WERI-Rb-1 (cell line): ENCODE measurements at regions not wholly inside any gene's neighbourhood (a gene's known extent, or its start where the extent isn't known, plus 50 kb on each side); places are given as distances from the start of the nearest gene placed in this dataset.

ENCODE experiments used
- DNase-seq: peaks from one replicate; pipeline ENCODE4 v3.0.0-alpha.2; 2020
- H3K27ac ChIP-seq: fragments of 250-450 bp; sonication (Bioruptor Pico); 2 replicates; pipeline ENCODE4 v1.5.1; 2020; ENCODE audit warnings: mild to moderate bottlenecking, moderate library complexity
- H3K27me3 ChIP-seq: fragments of 250-450 bp; sonication (Bioruptor Pico); 2 replicates; pipeline ENCODE4 v1.5.1; 2021; ENCODE audit warnings: mild to moderate bottlenecking, low read depth, moderate library complexity; ENCODE audit not compliant: insufficient read depth, severe bottlenecking
- H3K36me3 ChIP-seq: fragments of 250-450 bp; sonication (Bioruptor Pico); 2 replicates; pipeline ENCODE4 v1.5.1; 2020; ENCODE audit warnings: mild to moderate bottlenecking, moderate library complexity
- H3K4me3 ChIP-seq: 2 replicates; pipeline ENCODE4 v1.5.1; 2011; ENCODE audit warnings: low read depth, mild to moderate bottlenecking, control low read depth, low read length
- H3K9me3 ChIP-seq: fragments of 250-450 bp; sonication (Bioruptor Pico); 2 replicates; pipeline ENCODE4 v1.5.1; 2021; ENCODE audit warnings: mild to moderate bottlenecking, moderate library complexity; ENCODE audit not compliant: severe bottlenecking
- CTCF ChIP-seq: IDR thresholded peaks from 2 replicates; pipeline ENCODE4 v1.5.1; 2011; ENCODE audit warnings: low read depth, mild to moderate bottlenecking, control low read depth, inconsistent platforms, low read length

DNA sequence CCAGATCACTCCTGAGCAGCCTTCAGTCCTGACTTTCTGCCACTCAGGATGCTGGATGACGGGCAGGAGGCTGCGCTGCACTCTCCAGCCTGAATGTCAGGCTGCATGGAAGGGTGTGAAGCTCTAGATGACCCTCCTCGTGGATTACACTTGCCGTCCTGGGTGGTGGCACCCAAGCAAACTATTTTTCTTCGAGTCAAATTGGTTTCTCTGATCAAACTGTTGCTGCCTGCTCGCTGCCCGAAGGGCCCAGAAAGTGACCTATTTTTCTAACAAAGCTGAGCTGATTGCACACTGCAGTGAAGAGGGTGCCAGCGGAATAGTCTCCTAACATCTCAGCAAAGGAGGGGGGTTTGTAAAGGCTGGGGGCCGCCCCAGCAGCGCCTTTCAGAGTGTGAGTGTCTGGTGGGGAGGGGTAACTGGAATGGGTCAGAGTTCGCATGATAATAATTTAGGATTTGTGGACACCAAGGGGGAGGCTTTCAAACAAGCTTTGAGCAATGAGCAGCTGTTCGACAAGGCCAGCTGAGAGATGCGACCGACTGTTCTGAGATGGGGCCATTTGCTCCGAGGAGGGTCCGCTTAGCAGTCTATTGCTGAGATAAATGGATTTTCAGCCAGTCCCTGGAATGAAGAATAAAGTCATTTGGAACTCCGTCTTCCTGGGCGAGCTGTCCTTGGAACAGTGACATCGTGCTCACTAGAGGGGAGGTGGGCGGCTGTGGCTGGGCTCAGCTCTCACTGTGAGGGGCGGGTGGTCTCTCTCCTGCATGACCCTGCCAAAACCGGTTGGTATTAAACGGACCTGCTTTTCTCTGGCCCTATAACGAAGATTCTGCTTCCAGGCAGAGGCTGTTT, 537.6 kb downstream of the BRD1 start:
- H3K36me3 ChIP-seq: no peaks in the 10 kb centered on the region
- peaks cover 11% of the 10 kb centered on the region for H3K9me3 ChIP-seq
- TF ChIP-seq CTCF: no peak
- no peak overlapping the region; the same call in 1 of the 2 replicates for H3K27ac ChIP-seq
- no peaks in the 10 kb centered on the region for H3K27me3 ChIP-seq
- no peak overlapping the region for H3K4me3 ChIP-seq
- DNase-seq: no peak

DNA sequence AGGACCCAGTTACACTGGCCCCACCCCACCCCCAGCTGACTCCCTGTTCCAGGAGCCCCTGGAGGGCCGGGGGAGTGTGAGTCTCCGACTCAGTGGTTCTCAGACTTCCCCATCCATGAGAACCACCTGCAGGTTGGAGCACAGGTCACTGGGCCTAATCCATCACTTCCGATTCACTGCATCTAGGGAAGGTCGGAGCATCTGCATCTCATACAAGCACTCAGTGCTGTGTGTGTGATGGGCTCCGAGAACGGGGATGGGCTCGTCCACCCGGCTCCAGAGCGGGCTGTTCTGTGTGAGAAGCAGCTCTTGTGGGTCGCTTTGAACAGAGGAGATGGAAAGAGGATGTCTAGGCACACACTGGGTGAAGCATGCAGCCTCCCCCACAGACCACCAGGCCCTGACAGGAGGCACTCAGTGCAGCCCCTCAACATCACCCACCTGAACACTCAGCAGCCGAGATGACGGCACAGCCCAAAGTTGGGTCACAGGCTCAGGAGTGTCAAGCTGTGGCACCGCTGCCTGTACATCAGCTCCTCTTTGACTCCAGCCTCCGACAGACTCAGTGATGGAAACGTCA, 541.4 kb downstream of the BRD1 start:
- Histone ChIP-seq H3K4me3 (no peak overlapping the region), H3K36me3 (no peaks in the 10 kb centered on the region), H3K27ac (no peak overlapping the region), H3K9me3 (no peaks in the 10 kb centered on the region), H3K27me3 (no peaks in the 10 kb centered on the region)
- DNase-seq: no peak
- no peak for TF ChIP-seq CTCF

GRCh38 chr22:49284931-49285330, 542.7 kb downstream of the BRD1 start:
- no peaks in the 10 kb centered on the region for H3K27me3 ChIP-seq
- H3K36me3 ChIP-seq: no peaks in the 10 kb centered on the region
- no peak for DNase-seq
- peaks cover 1% of the 10 kb centered on the region for H3K9me3 ChIP-seq
- no peak overlapping the region for H3K4me3 ChIP-seq
- no peak overlapping the region for H3K27ac ChIP-seq
- no peak for TF ChIP-seq CTCF

GRCh38 chr22:49284056-49284784, 543.5 kb downstream of the BRD1 start:
- no peak overlapping the region for H3K4me3 ChIP-seq
- H3K27me3 ChIP-seq: no peaks in the 10 kb centered on the region
- peaks cover 3% of the 10 kb centered on the region for H3K9me3 ChIP-seq
- no peak for TF ChIP-seq CTCF
- H3K36me3 ChIP-seq: no peaks in the 10 kb centered on the region
- no peak for DNase-seq
- no peak overlapping the region for H3K27ac ChIP-seq

DNA sequence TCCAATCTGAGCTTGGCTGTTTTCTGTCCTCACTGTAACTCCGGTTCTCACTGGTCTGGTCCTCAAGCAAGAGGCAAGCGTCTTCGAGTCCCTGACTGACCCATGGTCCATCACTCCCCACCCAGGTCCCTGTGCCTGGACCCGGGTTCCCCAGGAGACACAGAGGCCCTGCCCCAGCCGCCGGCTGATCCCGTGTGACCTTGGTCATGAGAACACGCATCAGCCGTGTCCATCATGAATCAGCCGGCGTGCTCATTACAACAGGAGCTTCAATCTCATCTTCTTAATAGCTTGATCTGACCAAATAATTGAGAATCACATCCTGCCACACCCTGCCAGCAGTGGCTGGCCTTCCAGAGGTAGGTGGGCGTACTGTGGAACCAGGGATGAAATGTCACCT, 545.1 kb downstream of the BRD1 start:
- peaks cover 3% of the 10 kb centered on the region for H3K9me3 ChIP-seq
- no peak for DNase-seq
- H3K27me3 ChIP-seq: no peaks in the 10 kb centered on the region
- no peak for TF ChIP-seq CTCF
- H3K36me3 ChIP-seq: no peaks in the 10 kb centered on the region
- no peak overlapping the region for H3K4me3 ChIP-seq
- H3K27ac ChIP-seq: no peak overlapping the region
